ENCODE measurements at regions not wholly inside any gene's neighbourhood (a gene's known extent, or its start where the extent isn't known, plus 50 kb on each side); places are given as distances from the start of the nearest gene placed in this dataset.

- POLR2A ChIA-PET = interaction anchor here (1.2 to 1.7 kb wide), 3 partner anchors 10 to 17 kb away, joined by 3 to 9 read pairs (median 6); no protein-coding TSS in a partner anchor
Observed at GRCh38 chr12:69007855-69008351, 74.9 kb upstream of the CPM start.

DNA sequence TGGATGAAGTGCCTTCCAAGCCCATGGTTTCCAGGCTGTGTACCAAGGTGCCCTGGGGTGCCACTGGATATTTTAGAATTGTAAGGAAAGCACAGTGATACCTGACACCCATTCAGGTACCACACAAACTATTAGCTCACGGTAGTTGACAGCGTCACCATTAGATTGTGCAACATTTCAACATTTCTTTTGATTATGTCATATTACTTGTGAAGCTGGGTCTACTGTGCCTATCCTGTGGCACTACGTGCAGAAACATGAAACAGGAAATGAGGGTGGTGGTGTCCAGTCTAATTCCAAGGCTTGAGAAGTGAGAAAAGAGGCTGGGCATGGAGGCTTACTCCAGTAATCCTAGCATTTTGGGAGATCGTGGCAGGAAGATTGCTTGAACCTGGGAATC is 75.5 kb upstream of the CPM start:
- CTCF ChIA-PET (ENCODE audit: unreplicated experiment) = no interaction called here
- no TSS peak for BruUV-seq (replicated peaks)
- H3K4me3 ChIP-seq (ENCODE audit: low read depth, low read length, poor library complexity, severe bottlenecking) = no peak overlapping the region
- no peak overlapping the region for H3K27ac ChIP-seq (ENCODE audit: low read depth, low read length, poor library complexity, severe bottlenecking)
- POLR2A ChIA-PET = interaction anchor here (1.2 to 1.7 kb wide), 3 partner anchors 11 to 18 kb away, joined by 3 to 9 read pairs (median 6); no protein-coding TSS in a partner anchor
- H3K4me2 ChIP-seq (ENCODE audit: low read length) = no peak overlapping the region
- no peak for DNase-seq (ENCODE audit: low spot score)
- no peaks in the 10 kb centered on the region for H3K9me3 ChIP-seq (ENCODE audit: low read length)
- H4K20me1 ChIP-seq (ENCODE audit: insufficient read depth, low read length) = no peaks in the 10 kb centered on the region
- intact Hi-C loops (cut with micrococcal nuclease; ENCODE audit: unreplicated experiment) = no loop called here
- no peaks in the 10 kb centered on the region for H3K9me2 ChIP-seq (ENCODE audit: insufficient read depth, low read length)
- H3K36me3 ChIP-seq (ENCODE audit: insufficient read depth, low read length) = no peaks in the 10 kb centered on the region
- peaks cover 10% of the 10 kb centered on the region for H3K4me1 ChIP-seq (ENCODE audit: insufficient read depth, low read length, poor library complexity, severe bottlenecking)
- no peaks in the 10 kb centered on the region for H3K79me2 ChIP-seq (ENCODE audit: insufficient read depth, low read depth, low read length)
- peak overlapping the region; percentile 78; the same call in 1 of the 2 replicates for H2AFZ ChIP-seq (ENCODE audit: low read length)
- TF ChIP-seq EZH2phosphoT487 (IDR thresholded peaks at IDR 0.05; ENCODE audit: borderline replicate concordance, low read depth, low read length) (no peak), CTCF (conservative IDR thresholded peaks at IDR 0.05; ENCODE audit: low read length) (no peak)

More at GRCh38 chr12:69007855-69008351, 74.9 kb upstream of the CPM start:
- no peak for DNase-seq (ENCODE audit: low spot score)
- no peak overlapping the region for H3K4me3 ChIP-seq (ENCODE audit: low read depth, low read length, poor library complexity, severe bottlenecking)
- TF ChIP-seq CTCF (conservative IDR thresholded peaks at IDR 0.05; ENCODE audit: low read length) = no peak
- TF ChIP-seq EZH2phosphoT487 (IDR thresholded peaks at IDR 0.05; ENCODE audit: borderline replicate concordance, low read depth, low read length) = no peak
- intact Hi-C loops (cut with micrococcal nuclease; ENCODE audit: unreplicated experiment) = no loop called here
- no peak overlapping the region for H3K27ac ChIP-seq (ENCODE audit: low read depth, low read length, poor library complexity, severe bottlenecking)
- no TSS peak for BruUV-seq (replicated peaks)
- H3K9me3 ChIP-seq (ENCODE audit: low read length) = no peaks in the 10 kb centered on the region
- H3K4me1 ChIP-seq (ENCODE audit: insufficient read depth, low read length, poor library complexity, severe bottlenecking) = peaks cover 10% of the 10 kb centered on the region
- CTCF ChIA-PET (ENCODE audit: unreplicated experiment) = no interaction called here
- H2AFZ ChIP-seq (ENCODE audit: low read length) = peak overlapping the region; percentile 78; the same call in 1 of the 2 replicates
- H4K20me1 ChIP-seq (ENCODE audit: insufficient read depth, low read length) = no peaks in the 10 kb centered on the region
- H3K9me2 ChIP-seq (ENCODE audit: insufficient read depth, low read length) = no peaks in the 10 kb centered on the region
- peak overlapping the region; percentile 21; the same call in 1 of the 2 replicates for H3K4me2 ChIP-seq (ENCODE audit: low read length)
- H3K36me3 ChIP-seq (ENCODE audit: insufficient read depth, low read length) = no peaks in the 10 kb centered on the region
- H3K79me2 ChIP-seq (ENCODE audit: insufficient read depth, low read depth, low read length) = no peaks in the 10 kb centered on the region

GRCh38 chr12:69014047-69014446 is 81.1 kb upstream of the CPM start:
- Histone ChIP-seq H4K20me1 (ENCODE audit: insufficient read depth, low read length) (no peaks in the 10 kb centered on the region), H2AFZ (ENCODE audit: low read length) (no peak overlapping the region), H3K9me2 (ENCODE audit: insufficient read depth, low read length) (no peaks in the 10 kb centered on the region), H3K4me2 (ENCODE audit: low read length) (no peak overlapping the region), H3K36me3 (ENCODE audit: insufficient read depth, low read length) (no peaks in the 10 kb centered on the region), H3K4me1 (ENCODE audit: insufficient read depth, low read length, poor library complexity, severe bottlenecking) (no peaks in the 10 kb centered on the region), H3K79me2 (ENCODE audit: insufficient read depth, low read depth, low read length) (no peaks in the 10 kb centered on the region), H3K9me3 (ENCODE audit: low read length) (no peaks in the 10 kb centered on the region), H3K4me3 (ENCODE audit: low read depth, low read length, poor library complexity, severe bottlenecking) (no peak overlapping the region), H3K27ac (ENCODE audit: low read depth, low read length, poor library complexity, severe bottlenecking) (no peak overlapping the region)
- no TSS peak for BruUV-seq (replicated peaks)
- ChIA-PET POLR2A (interaction anchor here (0.9 to 1.1 kb wide), 2 partner anchors 9 to 10 kb away, joined by 3 read pairs; no protein-coding TSS in a partner anchor), CTCF (ENCODE audit: unreplicated experiment) (no interaction called here)
- no peak for TF ChIP-seq EZH2phosphoT487 (IDR thresholded peaks at IDR 0.05; ENCODE audit: borderline replicate concordance, low read depth, low read length)
- no peak for TF ChIP-seq CTCF (conservative IDR thresholded peaks at IDR 0.05; ENCODE audit: low read length)
- intact Hi-C loops (cut with micrococcal nuclease; ENCODE audit: unreplicated experiment) = no loop called here
- no peak for DNase-seq (ENCODE audit: low spot score)
